GM19043 (cell line): ENCODE measurements at regions not wholly inside any gene's neighbourhood (a gene's known extent, or its start where the extent isn't known, plus 50 kb on each side); places are given as distances from the start of the nearest gene placed in this dataset.
"Not testable (repeated sequence)": the region's sequence is repeated elsewhere in the genome, so short reads cannot be mapped to it uniquely, and the experiment has no call there.

ENCODE experiments used
- ATAC-seq: cut with Tn5 transposase; IDR thresholded peaks from one replicate; pipeline ENCODE4 v1.9.1; 2021; ENCODE audit warnings: low read depth; ENCODE audit not compliant: unreplicated experiment

GRCh38 chr9:124084087-124084486, 72.5 kb downstream of the LHX2 start:
- no peak for ATAC-seq

- ATAC-seq: no peak
Measured at GRCh38 chr9:124087226-124087625, 75.7 kb downstream of the LHX2 start.

GRCh38 chr9:124088476-124088837, 76.9 kb downstream of the LHX2 start:
- no peak for ATAC-seq

- peak; percentile 45 for ATAC-seq
Measured at GRCh38 chr9:124089631-124090488, 78.3 kb downstream of the LHX2 start.

GRCh38 chr9:124098141-124098905, 86.8 kb downstream of the LHX2 start:
- no peak for ATAC-seq

GRCh38 chr9:124099860-124100259, 88.3 kb downstream of the LHX2 start:
- ATAC-seq: no peak

GRCh38 chr9:124101215-124101968, 89.8 kb downstream of the LHX2 start:
- no peak for ATAC-seq

GRCh38 chr9:124101969-124102345, 90.4 kb downstream of the LHX2 start:
- no peak for ATAC-seq

- ATAC-seq: no peak
Measured at GRCh38 chr9:124102363-124102762, 90.8 kb downstream of the LHX2 start.

- ATAC-seq: no peak
Measured at GRCh38 chr9:124105266-124105665, 93.7 kb downstream of the LHX2 start.

GRCh38 chr9:124108216-124108615, 96.6 kb downstream of the LHX2 start:
- ATAC-seq: no peak

GRCh38 chr9:124110307-124110915, 98.8 kb downstream of the LHX2 start:
- no peak for ATAC-seq

- no peak for ATAC-seq
Measured at GRCh38 chr9:124116683-124117363, 105.3 kb downstream of the LHX2 start.

- ATAC-seq: no peak
Measured at GRCh38 chr9:124118894-124119293, 107.3 kb downstream of the LHX2 start.

GRCh38 chr9:124120272-124120671, 108.7 kb downstream of the LHX2 start:
- ATAC-seq: no peak

- ATAC-seq: no peak
Measured at GRCh38 chr9:124121725-124122124, 110.2 kb downstream of the LHX2 start.

- ATAC-seq: no peak
Measured at GRCh38 chr9:124122321-124122720, 110.8 kb downstream of the LHX2 start.

- no peak for ATAC-seq
Measured at GRCh38 chr9:124122813-124123462, 111.4 kb downstream of the LHX2 start.

GRCh38 chr9:124123621-124124020, 112.1 kb downstream of the LHX2 start:
- not testable (repeated sequence) for ATAC-seq
